ENCODE measurements at regions not wholly inside any gene's neighbourhood (a gene's known extent, or its start where the extent isn't known, plus 50 kb on each side); places are given as distances from the start of the nearest gene placed in this dataset.

DNA sequence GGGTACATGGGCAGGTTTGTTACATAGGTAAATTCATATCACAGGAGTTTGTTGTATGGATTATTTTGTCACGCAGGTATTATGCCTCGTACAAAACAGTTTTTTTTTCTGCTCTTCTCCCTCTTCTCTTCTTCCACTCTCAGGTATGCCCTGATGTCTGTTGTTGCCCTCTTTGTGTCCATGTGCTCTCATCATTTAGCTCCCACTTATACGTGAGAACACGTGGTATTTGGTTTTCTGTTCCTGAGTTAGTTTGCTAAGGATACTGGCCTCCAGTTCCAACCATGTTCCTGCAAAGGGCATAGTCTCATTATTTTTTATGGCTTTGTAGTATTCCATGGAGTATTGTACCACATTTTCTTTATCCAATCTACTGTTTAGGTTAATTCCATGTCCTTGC is 65.7 kb downstream of the UNC5CL start:
- TF ChIP-seq EZH2 (IDR thresholded peaks at IDR 0.05; ENCODE audit: insufficient read depth, low read length): no peak
- TF ChIP-seq, protein P1, sequence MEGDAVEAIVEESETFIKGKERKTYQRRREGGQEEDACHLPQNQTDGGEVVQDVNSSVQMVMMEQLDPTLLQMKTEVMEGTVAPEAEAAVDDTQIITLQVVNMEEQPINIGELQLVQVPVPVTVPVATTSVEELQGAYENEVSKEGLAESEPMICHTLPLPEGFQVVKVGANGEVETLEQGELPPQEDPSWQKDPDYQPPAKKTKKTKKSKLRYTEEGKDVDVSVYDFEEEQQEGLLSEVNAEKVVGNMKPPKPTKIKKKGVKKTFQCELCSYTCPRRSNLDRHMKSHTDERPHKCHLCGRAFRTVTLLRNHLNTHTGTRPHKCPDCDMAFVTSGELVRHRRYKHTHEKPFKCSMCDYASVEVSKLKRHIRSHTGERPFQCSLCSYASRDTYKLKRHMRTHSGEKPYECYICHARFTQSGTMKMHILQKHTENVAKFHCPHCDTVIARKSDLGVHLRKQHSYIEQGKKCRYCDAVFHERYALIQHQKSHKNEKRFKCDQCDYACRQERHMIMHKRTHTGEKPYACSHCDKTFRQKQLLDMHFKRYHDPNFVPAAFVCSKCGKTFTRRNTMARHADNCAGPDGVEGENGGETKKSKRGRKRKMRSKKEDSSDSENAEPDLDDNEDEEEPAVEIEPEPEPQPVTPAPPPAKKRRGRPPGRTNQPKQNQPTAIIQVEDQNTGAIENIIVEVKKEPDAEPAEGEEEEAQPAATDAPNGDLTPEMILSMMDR (IDR thresholded peaks at IDR 0.05; ENCODE audit: insufficient read depth, low read depth, low read length): no peak

DNA sequence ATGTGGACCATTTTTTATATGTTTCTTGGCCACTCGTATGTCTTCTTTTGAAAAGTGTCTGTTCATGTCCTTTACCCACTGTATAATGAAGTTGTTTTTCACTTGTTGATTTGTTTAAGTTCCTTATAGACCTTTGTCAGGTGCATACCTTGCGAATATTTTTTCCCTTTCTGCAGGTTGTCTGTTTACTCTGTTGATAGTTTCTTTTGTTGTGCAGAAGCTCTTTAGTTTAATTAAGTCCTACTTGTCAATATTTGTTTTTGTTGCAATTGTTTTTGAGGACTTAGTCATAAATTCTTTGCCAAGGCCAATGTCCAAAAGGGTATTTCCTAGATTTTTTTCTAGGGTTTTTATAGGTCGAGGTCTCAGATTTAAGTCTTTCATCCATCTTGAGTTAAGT is 66.2 kb downstream of the UNC5CL start:
- no peaks in the 10 kb centered on the region for H3K36me3 Mint-ChIP-seq (ENCODE audit: low read depth, unreplicated experiment)
- Histone ChIP-seq H3K27ac (ENCODE audit: low read depth, low read length) (no peak overlapping the region), H4K20me1 (ENCODE audit: insufficient read depth, low read length) (no peaks in the 10 kb centered on the region), H3K9me3 (ENCODE audit: insufficient read depth, low read depth, low read length) (no peaks in the 10 kb centered on the region), H3K4me2 (ENCODE audit: low read length) (no peak overlapping the region), H3K79me2 (ENCODE audit: insufficient read depth, low read length) (no peaks in the 10 kb centered on the region), H3K4me3 (ENCODE audit: insufficient read depth, low read depth, low read length) (no peak overlapping the region), H3K27me3 (ENCODE audit: insufficient read depth, low read length) (peaks cover 2% of the 10 kb centered on the region), H3K4me1 (ENCODE audit: insufficient read depth, low read length) (no peaks in the 10 kb centered on the region), H2AFZ (ENCODE audit: low read depth, low read length) (no peak overlapping the region), H3K9ac (ENCODE audit: low read length) (no peak overlapping the region), H3K36me3 (ENCODE audit: insufficient read depth, low read length) (no peaks in the 10 kb centered on the region)
- peaks cover 9% of the 10 kb centered on the region for H3K9me3 Mint-ChIP-seq (ENCODE audit: unreplicated experiment)
- peaks cover 3% of the 10 kb centered on the region for H3K4me1 Mint-ChIP-seq (ENCODE audit: low read depth, unreplicated experiment)
- H3K27ac Mint-ChIP-seq (ENCODE audit: unreplicated experiment): no peak overlapping the region
- FAIRE-seq (no peak), DNase-seq (ENCODE audit: low read depth) (no peak)
- H3K4me3 Mint-ChIP-seq (ENCODE audit: unreplicated experiment): no peak overlapping the region
- TF ChIP-seq, protein P1 (IDR thresholded peaks at IDR 0.05; ENCODE audit: insufficient read depth, low read depth, low read length): no peak
- TF ChIP-seq EZH2 (IDR thresholded peaks at IDR 0.05; ENCODE audit: insufficient read depth, low read length): no peak
- H3K27me3 Mint-ChIP-seq (ENCODE audit: low read depth, unreplicated experiment): peaks cover 6% of the 10 kb centered on the region

More for the DNA sequence above, 65.7 kb downstream of the UNC5CL start:
- no peaks in the 10 kb centered on the region for H4K20me1 ChIP-seq (ENCODE audit: insufficient read depth, low read length)
- Mint-ChIP-seq H3K36me3 (ENCODE audit: low read depth, unreplicated experiment) (no peaks in the 10 kb centered on the region), H3K9me3 (ENCODE audit: unreplicated experiment) (peaks cover 9% of the 10 kb centered on the region), H3K27me3 (ENCODE audit: low read depth, unreplicated experiment) (peaks cover 2% of the 10 kb centered on the region), H3K4me3 (ENCODE audit: unreplicated experiment) (no peak overlapping the region), H3K4me1 (ENCODE audit: low read depth, unreplicated experiment) (peaks cover 5% of the 10 kb centered on the region), H3K27ac (ENCODE audit: unreplicated experiment) (no peak overlapping the region)
- H3K9me3 ChIP-seq (ENCODE audit: insufficient read depth, low read depth, low read length): no peaks in the 10 kb centered on the region
- peaks cover 2% of the 10 kb centered on the region for H3K27me3 ChIP-seq (ENCODE audit: insufficient read depth, low read length)
- DNase-seq (ENCODE audit: low read depth) (no peak), FAIRE-seq (no peak)
- no peak overlapping the region for H3K4me2 ChIP-seq (ENCODE audit: low read length)
- no peak overlapping the region for H2AFZ ChIP-seq (ENCODE audit: low read depth, low read length)
- no peaks in the 10 kb centered on the region for H3K79me2 ChIP-seq (ENCODE audit: insufficient read depth, low read length)
- H3K27ac ChIP-seq (ENCODE audit: low read depth, low read length): no peak overlapping the region
- no peaks in the 10 kb centered on the region for H3K36me3 ChIP-seq (ENCODE audit: insufficient read depth, low read length)
- no peak overlapping the region for H3K4me3 ChIP-seq (ENCODE audit: insufficient read depth, low read depth, low read length)
- no peak overlapping the region for H3K9ac ChIP-seq (ENCODE audit: low read length)
- H3K4me1 ChIP-seq (ENCODE audit: insufficient read depth, low read length): no peaks in the 10 kb centered on the region

DNA sequence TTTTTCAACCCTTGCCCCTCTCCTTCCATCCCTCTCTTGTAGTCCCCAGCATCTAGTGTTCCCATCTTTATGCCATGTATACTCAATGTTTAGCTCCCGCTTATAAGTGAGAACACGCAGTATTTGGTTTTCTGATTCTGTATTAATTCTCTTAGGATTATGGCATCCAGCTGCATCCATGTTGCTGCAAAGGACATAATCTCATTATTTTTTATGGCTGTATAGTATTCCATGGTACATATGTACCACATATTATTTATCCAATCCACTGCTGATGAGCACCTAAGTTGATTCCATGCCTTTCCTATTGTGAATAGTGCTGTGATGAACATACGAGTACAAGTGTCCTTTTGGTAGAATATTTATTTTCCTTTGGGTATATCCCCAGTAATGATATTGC is 66.8 kb downstream of the UNC5CL start:
- H3K4me1 ChIP-seq (ENCODE audit: insufficient read depth, low read length): no peaks in the 10 kb centered on the region
- no peak overlapping the region for H3K4me2 ChIP-seq (ENCODE audit: low read length)
- H3K9ac ChIP-seq (ENCODE audit: low read length): no peak overlapping the region
- no peak overlapping the region for H3K27ac ChIP-seq (ENCODE audit: low read depth, low read length)
- no peaks in the 10 kb centered on the region for H3K9me3 ChIP-seq (ENCODE audit: insufficient read depth, low read depth, low read length)
- H3K4me3 ChIP-seq (ENCODE audit: insufficient read depth, low read depth, low read length): no peak overlapping the region
- FAIRE-seq (no peak), DNase-seq (ENCODE audit: low read depth) (no peak)
- no peak overlapping the region for H2AFZ ChIP-seq (ENCODE audit: low read depth, low read length)
- Mint-ChIP-seq H3K4me1 (ENCODE audit: low read depth, unreplicated experiment) (no peaks in the 10 kb centered on the region), H3K27me3 (ENCODE audit: low read depth, unreplicated experiment) (peaks cover 6% of the 10 kb centered on the region), H3K4me3 (ENCODE audit: unreplicated experiment) (no peak overlapping the region), H3K36me3 (ENCODE audit: low read depth, unreplicated experiment) (no peaks in the 10 kb centered on the region), H3K27ac (ENCODE audit: unreplicated experiment) (no peak overlapping the region), H3K9me3 (ENCODE audit: unreplicated experiment) (peaks cover 9% of the 10 kb centered on the region)
- TF ChIP-seq EZH2 (IDR thresholded peaks at IDR 0.05; ENCODE audit: insufficient read depth, low read length): no peak
- TF ChIP-seq, protein P1 (IDR thresholded peaks at IDR 0.05; ENCODE audit: insufficient read depth, low read depth, low read length): no peak
- H3K79me2 ChIP-seq (ENCODE audit: insufficient read depth, low read length): no peaks in the 10 kb centered on the region
- H3K27me3 ChIP-seq (ENCODE audit: insufficient read depth, low read length): peaks cover 5% of the 10 kb centered on the region
- H3K36me3 ChIP-seq (ENCODE audit: insufficient read depth, low read length): no peaks in the 10 kb centered on the region
- no peaks in the 10 kb centered on the region for H4K20me1 ChIP-seq (ENCODE audit: insufficient read depth, low read length)

Data from astrocyte (in vitro differentiated cells and primary cell).